Ammon's horn (tissue), 1 donor: ENCODE measurements at regions not wholly inside any gene's neighbourhood (a gene's known extent, or its start where the extent isn't known, plus 50 kb on each side); places are given as distances from the start of the nearest gene placed in this dataset.
A peak's percentile ranks its signal among the peaks of the same experiment; 100 is the strongest.
"Not testable (repeated sequence)": the region's sequence is repeated elsewhere in the genome, so short reads cannot be mapped to it uniquely, and the experiment has no call there.

Source experiments
- DNase-seq: peaks from one replicate; pipeline ENCODE4 v3.0.0-alpha.2; 2016; ENCODE audit warnings: low spot score

- no peak for DNase-seq
These were observed 66.3 kb upstream of the UFM1 start for GRCh38 chr13:38283346-38283745.

DNA sequence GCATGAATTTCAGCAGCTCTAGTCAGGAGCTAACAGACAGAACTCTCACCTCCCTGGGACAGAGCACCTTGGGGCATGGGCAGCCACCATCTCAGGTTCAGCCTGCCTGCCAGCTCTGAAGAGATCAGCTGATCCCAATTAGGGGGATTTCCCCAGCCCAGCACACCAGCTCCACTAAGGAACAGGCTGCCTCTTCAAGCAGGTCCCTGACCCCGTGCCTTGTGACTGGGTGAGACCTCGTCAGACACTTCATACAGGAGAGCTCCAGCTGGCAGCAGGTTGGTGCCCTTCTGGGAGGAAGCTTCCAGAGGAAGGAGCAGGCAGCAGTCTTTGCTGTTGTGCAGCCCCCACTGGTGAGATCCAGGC is 84.5 kb upstream of the UFM1 start:
- DNase-seq, result no peak

DNA sequence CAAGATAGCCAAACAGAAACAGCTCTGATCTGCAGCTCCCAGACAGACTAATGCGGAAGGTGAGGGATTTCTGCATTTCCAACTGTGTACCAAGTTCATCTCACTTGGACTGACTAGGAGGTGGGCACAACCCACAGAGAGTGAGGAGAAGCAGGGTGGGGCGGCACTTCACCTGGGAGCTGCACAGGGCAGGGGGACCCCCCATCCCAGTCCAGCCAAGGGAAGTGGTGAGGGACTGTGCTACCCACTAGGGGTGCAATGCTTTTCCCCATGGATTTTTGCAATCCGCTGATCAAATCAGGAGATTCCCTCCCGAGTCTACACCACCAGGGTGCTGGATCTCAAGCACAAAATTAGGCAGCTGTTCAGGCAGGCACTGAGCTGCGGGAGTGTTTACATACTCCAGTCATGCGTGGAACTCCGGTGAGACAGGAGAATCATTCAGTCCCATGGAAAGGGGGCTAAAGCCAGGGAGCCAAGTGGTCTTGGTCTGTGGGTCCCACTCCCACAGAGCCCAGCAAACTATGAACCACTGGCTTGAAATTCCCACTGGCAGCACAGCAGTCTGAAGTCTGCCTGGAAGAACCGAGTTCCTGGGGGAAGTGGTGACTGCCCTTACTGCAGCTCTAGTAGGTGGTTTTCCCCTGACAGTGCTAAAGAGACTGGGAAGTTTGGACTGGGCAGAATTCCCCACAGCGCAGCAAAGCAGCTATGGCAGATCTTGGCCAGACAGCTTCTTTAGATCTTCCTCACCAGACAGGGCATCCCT is 85.1 kb upstream of the UFM1 start:
- DNase-seq, result no peak

- no peak for DNase-seq
These were observed 87.4 kb upstream of the UFM1 start for GRCh38 chr13:38262211-38262610.

DNA sequence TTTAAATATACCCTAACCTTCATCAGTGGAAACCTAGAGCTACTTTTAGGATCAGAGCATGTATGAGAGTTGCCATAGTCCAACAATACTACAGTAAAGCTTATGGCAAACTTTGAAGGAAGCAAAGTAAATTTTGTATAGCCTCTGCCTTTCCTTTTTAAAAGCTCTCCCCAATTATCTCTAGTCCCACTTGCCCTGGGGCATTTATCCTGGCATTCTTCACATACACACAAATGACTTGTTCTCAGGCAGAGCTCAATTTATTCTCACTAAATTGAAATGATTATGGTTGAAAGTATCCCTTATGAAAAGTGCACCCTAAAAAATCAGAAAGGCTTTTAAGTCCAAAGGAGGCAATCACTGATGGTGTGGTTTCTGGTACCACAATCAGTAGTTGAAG is 94.1 kb upstream of the UFM1 start:
- no peak for DNase-seq

GRCh38 chr13:38239874-38240273 is 109.8 kb upstream of the UFM1 start:
- no peak for DNase-seq

DNA sequence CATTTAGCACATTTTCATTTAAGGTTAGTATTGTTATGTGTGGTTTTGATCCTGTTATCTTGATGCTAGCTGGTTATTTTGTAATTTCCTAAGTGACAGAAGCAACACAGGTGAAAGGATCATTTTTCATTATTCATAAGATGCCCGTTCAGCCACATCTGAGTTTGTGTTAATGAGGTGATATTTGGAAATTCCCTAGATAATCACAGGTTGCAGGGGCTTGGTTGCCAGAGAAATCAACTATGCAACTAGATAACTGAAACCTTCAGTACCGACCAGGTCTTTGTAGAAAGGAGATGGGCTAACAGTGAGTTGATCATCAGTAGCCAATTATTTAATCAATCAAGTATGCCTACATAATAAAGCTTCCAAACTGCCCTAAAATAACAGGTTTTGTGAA is 121.3 kb upstream of the UFM1 start:
- DNase-seq, result no peak

- DNase-seq, result no peak
These were observed 123.2 kb upstream of the UFM1 start for GRCh38 chr13:38226496-38226895.

DNA sequence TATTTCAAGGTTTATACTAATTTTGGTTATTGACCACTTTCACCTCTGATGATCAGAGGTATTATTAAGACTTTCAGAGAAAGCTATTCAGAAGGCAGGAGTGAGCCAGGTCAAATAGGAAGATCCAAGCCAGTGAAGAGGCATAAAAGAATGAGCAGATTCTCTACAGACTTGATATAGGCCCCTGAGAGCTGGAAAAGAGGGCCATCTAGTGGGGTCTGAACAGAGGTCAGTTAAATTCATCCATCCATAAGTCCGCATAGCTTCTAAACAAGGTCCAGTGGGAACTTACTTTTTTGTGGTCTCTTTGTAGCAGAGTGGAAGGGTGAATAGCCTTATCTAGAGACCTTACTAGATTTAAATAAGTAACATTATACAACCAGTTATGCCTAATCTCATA is 126.6 kb upstream of the UFM1 start:
- DNase-seq, result no peak

DNA sequence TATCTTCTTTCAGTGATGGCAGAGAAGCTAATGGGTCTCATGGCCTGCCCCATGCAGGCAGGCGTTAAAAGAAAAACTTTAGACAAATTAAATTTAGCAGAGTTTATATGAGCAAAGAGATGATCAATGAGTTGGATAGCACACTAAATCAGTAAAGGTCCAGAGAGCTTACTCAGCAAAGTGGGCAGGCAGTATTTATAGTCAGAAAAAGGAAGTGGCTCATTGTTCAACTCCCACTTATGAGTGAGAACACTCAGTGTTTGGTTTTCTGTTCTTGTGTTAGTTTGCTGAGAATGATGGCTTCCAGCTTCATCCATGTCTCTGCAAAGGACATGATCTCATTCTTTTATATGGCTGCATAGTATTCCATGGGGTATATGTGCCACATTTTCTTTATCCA is 128.5 kb upstream of the UFM1 start:
- DNase-seq, result not testable (repeated sequence)

DNA sequence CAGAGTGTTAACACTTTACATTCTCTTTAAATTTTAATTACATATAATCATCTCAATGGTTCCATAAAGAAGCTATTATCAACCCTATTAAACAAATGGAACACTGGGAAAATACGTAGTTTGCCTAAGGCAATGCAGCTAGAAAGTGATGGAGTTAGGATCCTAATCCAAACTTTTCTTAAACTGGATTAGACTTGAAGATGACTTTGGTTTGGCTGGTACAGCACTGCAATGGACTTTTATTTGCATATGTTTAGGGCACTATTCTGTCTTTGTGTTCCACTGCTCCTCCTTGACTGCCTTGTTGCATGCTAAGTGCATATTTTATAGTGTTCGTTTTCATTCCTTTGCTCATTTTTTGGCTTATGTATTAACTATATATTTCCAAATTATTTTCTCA is 133.5 kb upstream of the UFM1 start:
- DNase-seq, result no peak

DNA sequence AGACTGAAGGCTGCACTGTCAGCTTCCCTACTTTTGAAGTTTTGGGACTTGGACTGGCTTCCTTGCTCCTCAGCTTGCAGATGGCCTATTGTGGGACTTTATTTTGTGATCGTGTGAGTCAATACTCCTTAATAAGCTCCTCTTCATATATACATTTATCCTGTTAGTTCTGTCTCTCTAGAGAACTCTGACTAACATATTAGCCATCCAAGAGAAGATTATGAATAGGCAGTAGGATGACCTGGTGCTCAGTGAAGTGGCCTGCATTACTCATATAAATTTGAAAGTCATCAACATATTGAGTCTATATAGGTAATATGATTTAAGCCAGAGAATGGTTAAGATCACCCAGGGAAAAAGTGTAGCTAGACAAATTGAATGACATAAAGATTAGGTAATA is 136.3 kb upstream of the UFM1 start:
- no peak for DNase-seq

- no peak for DNase-seq
These were observed 138.6 kb upstream of the UFM1 start for GRCh38 chr13:38210928-38211596.

DNA sequence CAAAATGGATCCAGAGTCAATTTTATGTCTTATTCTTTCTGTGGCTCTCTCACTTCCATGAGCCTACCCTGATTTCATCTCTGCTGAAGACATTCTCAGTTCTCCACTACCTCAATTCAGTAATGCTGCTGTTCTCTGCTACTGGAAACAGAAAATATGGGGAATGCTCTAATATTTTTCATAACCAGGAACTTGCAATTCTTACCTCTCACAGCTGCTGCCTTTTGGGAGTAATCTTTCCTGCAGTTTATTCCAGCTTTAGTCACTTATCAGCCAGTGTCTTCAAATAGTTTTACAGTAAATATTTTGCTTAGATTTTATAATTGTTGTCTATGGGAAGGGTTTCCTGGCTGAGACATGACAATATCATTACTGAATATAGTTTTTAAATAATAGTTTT is 145.1 kb upstream of the UFM1 start:
- no peak for DNase-seq

DNA sequence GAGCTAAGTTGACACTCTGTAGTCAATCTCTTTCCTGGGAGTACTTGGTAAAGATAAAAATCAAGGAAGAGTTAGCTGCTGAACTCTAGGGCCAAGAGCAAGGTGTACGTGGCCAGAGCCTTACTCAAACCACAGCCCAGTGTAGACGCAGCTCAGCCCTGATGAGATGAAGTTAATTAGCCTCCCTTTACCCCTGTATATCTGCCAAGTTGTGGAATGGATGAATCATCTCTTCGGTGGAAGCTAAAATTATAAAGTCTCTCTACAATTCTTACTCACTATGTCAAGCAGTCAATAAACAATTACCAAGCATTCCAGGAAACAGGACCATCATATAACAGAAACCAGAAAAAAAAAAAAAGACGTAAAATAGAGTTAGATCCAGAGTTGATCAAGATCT is 146.9 kb upstream of the UFM1 start:
- DNase-seq, result no peak

DNA sequence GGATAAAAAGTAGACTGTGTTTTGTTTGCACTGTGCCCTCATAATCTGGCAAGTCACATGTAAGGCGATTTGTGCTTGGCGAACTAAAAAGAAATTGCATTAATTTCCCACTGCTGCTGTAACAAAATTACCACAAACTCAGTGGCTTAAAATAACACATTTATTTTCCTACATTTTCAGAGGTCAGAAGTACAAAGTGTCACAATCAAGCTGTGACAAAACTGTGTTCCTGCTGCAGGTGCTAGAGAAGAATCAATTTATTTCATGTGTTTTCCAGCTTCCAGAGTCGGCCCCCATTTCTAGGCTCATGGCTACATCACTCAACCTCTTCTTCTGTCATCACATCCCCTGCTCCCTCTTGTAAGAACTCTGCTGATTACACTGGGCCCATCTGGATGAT is 158.6 kb upstream of the UFM1 start:
- no peak for DNase-seq

- no peak for DNase-seq
These were observed 169.0 kb upstream of the UFM1 start for GRCh38 chr13:38180670-38181069.

DNA sequence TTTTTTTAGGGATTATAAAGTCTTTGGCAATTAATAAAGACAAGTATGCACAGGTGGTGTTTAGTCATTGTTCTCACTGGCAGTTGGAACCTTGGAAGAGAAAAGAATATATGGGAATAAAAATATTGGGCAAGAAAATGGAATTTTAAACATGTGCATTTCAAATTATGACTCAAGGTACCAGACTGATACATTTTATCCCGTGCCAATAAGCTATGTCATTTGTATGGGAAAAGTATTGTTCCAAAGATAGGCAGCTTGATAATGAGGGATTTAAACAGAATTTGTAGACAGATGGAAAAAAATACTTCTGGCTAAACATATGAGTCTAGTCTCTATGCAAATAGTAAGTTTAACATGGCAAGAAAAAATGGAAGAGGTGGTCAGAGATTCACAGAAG is 169.5 kb upstream of the UFM1 start:
- DNase-seq, result peak; percentile 8

GRCh38 chr13:38176664-38177063 is 173.0 kb upstream of the UFM1 start:
- DNase-seq, result no peak

DNA sequence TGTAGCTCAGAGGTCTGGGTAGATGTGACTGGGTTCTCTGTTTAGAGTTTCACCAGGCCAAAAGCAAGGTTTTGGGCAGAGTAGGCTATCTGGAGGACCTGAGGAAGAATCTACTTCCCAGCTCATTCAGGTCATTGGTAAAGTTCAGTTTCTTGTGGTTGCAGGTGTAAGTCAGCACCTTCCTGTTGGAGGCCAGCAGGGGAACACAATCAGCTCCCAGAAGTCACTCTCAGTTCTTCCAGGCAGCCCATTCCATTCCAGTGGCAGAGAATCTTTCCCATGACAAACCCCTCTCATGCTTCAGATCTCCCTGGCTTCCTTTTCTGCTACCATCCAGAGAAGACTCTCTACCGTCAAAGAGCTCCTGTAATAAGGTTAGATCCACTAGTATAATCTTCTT is 176.2 kb upstream of the UFM1 start:
- DNase-seq, result no peak

- DNase-seq, result no peak
These were observed 182.4 kb upstream of the UFM1 start for GRCh38 chr13:38167164-38167822.

DNA sequence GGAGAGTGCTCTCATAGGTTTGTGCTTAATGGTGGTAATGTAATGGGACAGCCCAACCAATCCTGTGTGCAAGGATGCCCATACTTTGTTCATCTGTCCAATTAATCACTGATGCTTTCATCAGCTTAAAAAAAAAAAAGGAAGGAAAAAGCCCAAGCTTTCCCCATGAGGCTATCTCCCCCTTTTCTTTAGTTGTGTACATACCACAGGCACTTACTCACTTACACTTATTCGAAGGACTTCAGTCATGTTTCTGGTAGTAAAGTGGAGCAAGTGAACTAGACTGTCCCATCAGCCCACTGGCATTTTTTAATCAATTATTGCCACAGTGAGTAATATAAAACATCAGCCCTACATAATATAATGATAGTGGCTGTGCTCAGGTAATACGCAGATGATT is 183.5 kb upstream of the UFM1 start:
- no peak for DNase-seq

DNA sequence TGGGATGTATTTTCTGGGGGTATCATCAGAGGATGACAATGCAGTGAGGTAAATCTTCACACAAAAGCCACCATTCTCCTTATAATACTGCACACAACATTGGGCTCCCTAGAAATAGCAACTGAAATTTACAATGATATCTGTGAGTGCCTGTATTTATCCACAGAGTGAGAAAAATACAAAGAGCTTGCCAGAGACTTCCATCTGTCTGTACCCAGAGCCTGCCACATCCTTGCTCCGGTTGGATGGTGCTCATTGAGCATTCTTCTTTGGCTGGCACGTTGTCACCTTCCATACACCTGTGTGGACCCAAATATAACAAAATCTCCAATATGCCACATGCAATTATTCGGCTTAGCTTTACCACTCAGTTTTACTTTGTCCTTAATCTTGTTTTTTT is 189.5 kb upstream of the UFM1 start:
- DNase-seq, result peak; percentile 28

- no peak for DNase-seq
These were observed 189.9 kb upstream of the UFM1 start for GRCh38 chr13:38159710-38160109.
